VCaP (cell line): ENCODE measurements at regions not wholly inside any gene's neighbourhood (a gene's known extent, or its start where the extent isn't known, plus 50 kb on each side); places are given as distances from the start of the nearest gene placed in this dataset.

Source experiments
- H3K27ac ChIP-seq: fragments of 450-650 bp; 2 replicates; pipeline ENCODE4 v1.5.1; 2017
- TF ChIP-seq, protein P1 (sequence below): fragments of 450-650 bp; conservative IDR thresholded peaks from 2 replicates; pipeline ENCODE4 v1.5.1; 2017; ENCODE audit warnings: mild to moderate bottlenecking, moderate library complexity

DNA sequence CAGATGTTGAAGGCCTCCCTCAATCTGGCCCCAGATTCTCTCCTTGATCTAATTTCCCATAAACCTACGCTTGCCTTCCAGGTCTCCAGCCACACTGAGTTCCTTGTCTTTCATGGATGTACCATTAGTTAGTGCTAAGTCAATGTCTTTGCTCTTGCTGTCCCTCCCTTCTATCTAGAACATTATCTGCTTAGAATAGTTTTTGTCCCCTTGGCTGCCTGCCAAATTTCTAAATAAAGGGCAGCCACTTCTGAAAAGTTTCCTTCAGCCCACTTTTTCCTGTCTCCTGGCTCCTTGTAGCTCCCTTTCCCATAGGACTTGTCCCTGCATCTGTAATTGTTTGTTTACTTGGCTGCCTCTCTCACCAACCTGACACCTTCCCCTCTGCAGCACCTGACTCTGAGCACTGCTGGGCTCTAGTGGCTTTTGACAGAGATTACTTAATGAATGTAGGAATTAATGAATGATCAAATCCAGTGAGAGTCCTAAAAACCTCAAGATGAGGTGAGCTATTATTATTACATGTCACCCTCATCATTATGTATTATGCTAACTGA is 58.3 kb downstream of the CXCL12 start:
- H3K27ac ChIP-seq = no peak overlapping the region
- TF ChIP-seq, protein P1, sequence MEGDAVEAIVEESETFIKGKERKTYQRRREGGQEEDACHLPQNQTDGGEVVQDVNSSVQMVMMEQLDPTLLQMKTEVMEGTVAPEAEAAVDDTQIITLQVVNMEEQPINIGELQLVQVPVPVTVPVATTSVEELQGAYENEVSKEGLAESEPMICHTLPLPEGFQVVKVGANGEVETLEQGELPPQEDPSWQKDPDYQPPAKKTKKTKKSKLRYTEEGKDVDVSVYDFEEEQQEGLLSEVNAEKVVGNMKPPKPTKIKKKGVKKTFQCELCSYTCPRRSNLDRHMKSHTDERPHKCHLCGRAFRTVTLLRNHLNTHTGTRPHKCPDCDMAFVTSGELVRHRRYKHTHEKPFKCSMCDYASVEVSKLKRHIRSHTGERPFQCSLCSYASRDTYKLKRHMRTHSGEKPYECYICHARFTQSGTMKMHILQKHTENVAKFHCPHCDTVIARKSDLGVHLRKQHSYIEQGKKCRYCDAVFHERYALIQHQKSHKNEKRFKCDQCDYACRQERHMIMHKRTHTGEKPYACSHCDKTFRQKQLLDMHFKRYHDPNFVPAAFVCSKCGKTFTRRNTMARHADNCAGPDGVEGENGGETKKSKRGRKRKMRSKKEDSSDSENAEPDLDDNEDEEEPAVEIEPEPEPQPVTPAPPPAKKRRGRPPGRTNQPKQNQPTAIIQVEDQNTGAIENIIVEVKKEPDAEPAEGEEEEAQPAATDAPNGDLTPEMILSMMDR = no peak

DNA sequence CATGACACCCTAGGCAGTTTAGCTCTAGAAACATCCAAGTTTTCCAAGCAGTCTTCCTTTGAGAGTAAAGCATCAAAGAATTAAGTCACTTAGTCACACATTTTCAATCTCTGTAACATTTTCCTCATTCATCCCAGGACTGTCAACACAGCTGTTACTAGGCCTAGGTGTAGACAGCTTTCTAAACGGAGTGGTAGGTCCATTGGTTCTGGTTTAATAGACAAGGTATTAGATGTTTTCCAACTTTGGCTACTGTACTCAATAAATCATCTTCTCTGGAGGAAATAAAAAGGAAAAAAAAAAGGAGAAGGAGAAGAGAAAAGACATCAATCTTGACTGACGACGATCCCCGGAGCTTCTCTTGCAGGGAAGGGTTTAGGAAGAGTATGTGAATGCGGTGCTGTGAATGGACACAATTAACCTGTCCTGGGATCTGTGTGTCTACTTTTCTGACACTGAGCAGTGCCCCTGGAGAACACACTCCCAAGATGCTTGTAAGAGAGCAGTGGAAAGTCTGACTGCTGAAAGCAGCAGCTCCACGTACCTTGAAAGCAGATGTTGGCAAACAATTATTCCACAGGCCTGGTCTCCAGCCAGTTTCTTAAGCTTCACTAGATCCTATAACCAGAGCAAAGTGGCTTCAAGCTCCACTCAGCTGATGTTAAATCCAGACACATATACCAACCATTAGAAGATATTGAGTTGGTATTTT is 59.1 kb downstream of the CXCL12 start:
- TF ChIP-seq, protein P1 = no peak
- H3K27ac ChIP-seq = no peak overlapping the region

DNA sequence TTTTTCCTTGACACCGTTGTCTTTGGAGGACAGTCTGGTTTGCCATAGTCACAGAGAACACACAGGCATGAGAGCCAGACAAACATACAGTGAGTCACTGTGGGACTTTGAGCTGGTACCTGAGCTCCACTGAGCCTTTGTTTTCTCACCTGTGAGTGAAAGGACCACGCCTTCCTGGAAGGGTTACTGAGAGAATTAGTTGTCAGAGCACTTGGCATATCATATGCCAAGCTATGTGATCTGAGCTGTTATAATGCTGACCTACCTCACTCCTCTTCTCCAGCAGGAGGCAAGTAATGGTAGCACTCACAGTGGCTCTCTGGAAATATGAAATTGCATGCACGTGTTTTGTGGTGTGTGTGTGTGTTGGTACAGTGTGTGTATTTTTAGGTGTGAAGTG is 59.7 kb downstream of the CXCL12 start:
- TF ChIP-seq, protein P1 = no peak
- no peak overlapping the region for H3K27ac ChIP-seq

- no peak overlapping the region for H3K27ac ChIP-seq
- TF ChIP-seq, protein P1 = no peak
Observed at GRCh38 chr10:44323838-44324237, 61.1 kb downstream of the CXCL12 start.

GRCh38 chr10:44322137-44322536 is 62.8 kb downstream of the CXCL12 start:
- TF ChIP-seq, protein P1 = no peak
- no peak overlapping the region for H3K27ac ChIP-seq

DNA sequence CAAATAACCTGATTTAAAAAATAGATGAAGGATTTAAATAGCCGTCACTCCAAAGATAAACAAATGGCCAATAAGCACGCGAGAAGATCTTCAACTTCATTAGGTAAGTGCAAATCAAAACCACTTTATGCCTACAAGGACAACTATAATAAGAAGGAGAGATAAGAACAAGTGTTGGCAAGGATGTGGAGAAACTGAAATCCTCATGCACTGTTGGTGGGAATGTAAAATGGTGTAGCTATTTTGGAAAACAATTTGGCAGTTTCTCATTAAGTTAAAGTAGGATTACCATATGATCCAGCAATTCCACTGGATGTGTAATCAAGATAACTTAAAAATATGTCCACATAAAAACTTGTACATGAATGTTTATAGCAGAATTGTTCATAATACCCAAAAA is 64.1 kb downstream of the CXCL12 start:
- H3K27ac ChIP-seq = no peak overlapping the region
- TF ChIP-seq, protein P1 = no peak

DNA sequence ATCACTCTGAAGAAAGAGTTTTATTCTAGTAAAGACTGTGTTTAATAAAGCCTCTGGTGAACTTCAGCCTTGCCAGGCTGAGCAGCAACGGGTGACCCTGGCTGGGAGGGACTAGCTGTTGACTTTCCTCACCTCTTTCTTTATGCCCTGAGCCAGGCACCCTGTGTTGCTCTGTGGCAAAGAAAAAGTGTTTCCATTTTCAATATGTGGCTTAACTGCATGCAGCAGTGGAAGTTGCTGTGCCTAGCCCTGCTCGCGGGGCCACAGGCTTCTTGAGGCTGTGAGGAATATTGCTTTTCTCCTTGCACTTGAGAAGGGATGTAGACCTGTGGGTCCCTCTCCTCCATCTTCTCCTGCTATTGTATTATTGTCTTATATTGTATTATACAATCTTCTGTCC is 67.0 kb downstream of the CXCL12 start:
- no peak overlapping the region for H3K27ac ChIP-seq
- TF ChIP-seq, protein P1 = no peak
